Transverse colon (tissue), 3 donors: ENCODE measurements at regions not wholly inside any gene's neighbourhood (a gene's known extent, or its start where the extent isn't known, plus 50 kb on each side); places are given as distances from the start of the nearest gene placed in this dataset.

Experiments used
- CTCF ChIP-seq, 5 experiments: fragments of 200-600 bp in 3 of 5; fragments of 450-650 bp in 2 of 5; sonication (generic) in 3 of 5; IDR thresholded peaks; 1 replicate in 2 of 5; 2 replicates in 3 of 5; pipeline ENCODE4 v1.5.1; 2016 to 2017; ENCODE audit warnings: antibody characterized with exemption in 5 of 5, inconsistent platforms in 3 of 5, mild to moderate bottlenecking in 2 of 5, moderate library complexity in 1 of 5
- POLR2A ChIP-seq: fragments of 450-650 bp; IDR thresholded peaks from one replicate; pipeline ENCODE4 v1.6.1; 2016; ENCODE audit warnings: antibody characterized with exemption, mild to moderate bottlenecking, moderate library complexity

GRCh38 chr14:38755036-38755435 lies 348.0 kb downstream of the SEC23A start:
- no peak for TF ChIP-seq CTCF (IDR thresholded peaks at IDR 0.05)
- TF ChIP-seq POLR2A = no peak
